IMR-90 (cell line): ENCODE measurements at regions not wholly inside any gene's neighbourhood (a gene's known extent, or its start where the extent isn't known, plus 50 kb on each side); places are given as distances from the start of the nearest gene placed in this dataset.

Experiments used
- ATAC-seq: fragments of 200-7000 bp; cut with Tn5 transposase; 2 replicates; pipeline ENCODE4 v1.9.1; 2020; ENCODE audit warnings: low read depth, mild to moderate bottlenecking, moderate library complexity
- BruUV-seq: library from RNA; stranded (reverse); fragments of 400-500 nt; replicated peaks from 2 replicates; lab custom pipeline; 2021; lab: Mats Ljungman, UMichigan
- CTCF ChIA-PET: fragments of 300-600 bp; formaldehyde crosslinking; extraction: SDS; loops from one replicate; lab custom pipeline; 2021; ENCODE audit warnings: antibody characterized with exemption; lab: Yijun Ruan, JAX
- POLR2A ChIA-PET: fragments of 300-600 bp; sonication (Branson Sonifier 250); formaldehyde crosslinking; loops from one replicate; lab custom pipeline; 2022; ENCODE audit warnings: antibody characterized with exemption; ENCODE audit not compliant: unreplicated experiment; lab: Charles Lee
- DNase-seq: peaks from one replicate; pipeline ENCODE4 v3.0.0; 2013
- H2AFZ ChIP-seq: replicated peaks from 2 replicates; pipeline ENCODE3; 2013; ENCODE audit warnings: low read length, mild to moderate bottlenecking; ENCODE audit not compliant: poor library complexity
- H2AK5ac ChIP-seq: 2 replicates; pipeline ENCODE4 v1.6.1; 2013; ENCODE audit warnings: low read depth, low read length, inconsistent platforms
- H2AK9ac ChIP-seq: replicated peaks from 2 replicates; pipeline ENCODE3; 2013; ENCODE audit warnings: mild to moderate bottlenecking, low read depth, low read length, moderate library complexity; ENCODE audit not compliant: poor library complexity
- H2BK120ac ChIP-seq: 2 replicates; pipeline ENCODE4 v1.6.1; 2013; ENCODE audit warnings: low read depth, low read length, inconsistent platforms
- H2BK15ac ChIP-seq: 3 replicates; pipeline ENCODE4 v1.6.1; 2013; ENCODE audit warnings: low read depth, low read length, inconsistent platforms
- H2BK20ac ChIP-seq: 2 replicates; pipeline ENCODE4 v1.6.1; 2013; ENCODE audit warnings: low read depth, mild to moderate bottlenecking, inconsistent platforms, low read length, moderate library complexity
- H2BK5ac ChIP-seq: 2 replicates; pipeline ENCODE4 v1.6.1; 2013; ENCODE audit warnings: mild to moderate bottlenecking, low read depth, low read length, inconsistent platforms; ENCODE audit not compliant: poor library complexity, severe bottlenecking
- H3K14ac ChIP-seq: replicated peaks from 2 replicates; pipeline ENCODE4 v1.6.1; 2013; ENCODE audit warnings: low read depth, low read length, inconsistent platforms
- H3K18ac ChIP-seq: 2 replicates; pipeline ENCODE4 v1.6.1; 2013; ENCODE audit warnings: low read depth, low read length, control low read depth
- H3K23ac ChIP-seq: 2 replicates; pipeline ENCODE4 v1.6.1; 2013; ENCODE audit warnings: low read depth, low read length, inconsistent platforms
- H3K27ac ChIP-seq: 2 replicates; pipeline ENCODE4 v1.5.1; 2013; ENCODE audit warnings: mild to moderate bottlenecking, control low read depth, low read length; ENCODE audit not compliant: insufficient read depth
- H3K27me3 ChIP-seq: 2 replicates; pipeline ENCODE4 v1.6.1; 2013; ENCODE audit warnings: low read length; ENCODE audit not compliant: control insufficient read depth, insufficient read depth
- H3K36me3 ChIP-seq: 2 replicates; pipeline ENCODE4 v1.6.1; 2013; ENCODE audit warnings: low read length, mixed read lengths; ENCODE audit not compliant: control insufficient read depth, insufficient read depth
- H3K4ac ChIP-seq: 2 replicates; pipeline ENCODE4 v1.6.1; 2013; ENCODE audit warnings: low read depth, low read length, inconsistent platforms
- H3K4me1 ChIP-seq: 2 replicates; pipeline ENCODE4 v1.6.1; 2013; ENCODE audit warnings: low read length, mixed read lengths; ENCODE audit not compliant: control insufficient read depth, insufficient read depth
- H3K4me2 ChIP-seq: 2 replicates; pipeline ENCODE4 v1.6.1; 2013; ENCODE audit warnings: low read depth, mild to moderate bottlenecking, control low read depth, low read length, moderate library complexity
- H3K4me3 ChIP-seq: 2 replicates; pipeline ENCODE4 v1.5.1; 2013; ENCODE audit warnings: low read depth, mild to moderate bottlenecking, control low read depth, low read length, moderate library complexity; ENCODE audit not compliant: insufficient read depth
- H3K56ac ChIP-seq: 2 replicates; pipeline ENCODE4 v1.6.1; 2013; ENCODE audit warnings: low read length, inconsistent platforms; ENCODE audit not compliant: insufficient read depth; ENCODE audit errors: extremely low read depth
- H3K79me1 ChIP-seq, 2 experiments: 2 replicates each; pipeline ENCODE4 v1.6.1; 2013; ENCODE audit warnings: low read length in 2 of 2, inconsistent platforms in 1 of 2, low read depth in 1 of 2
- H3K9ac ChIP-seq: 2 replicates; pipeline ENCODE4 v1.6.1; 2013; ENCODE audit warnings: low read depth, low read length, control low read depth
- H3K9me1 ChIP-seq: 2 replicates; pipeline ENCODE4 v1.6.1; 2013; ENCODE audit warnings: low read length, inconsistent platforms; ENCODE audit not compliant: insufficient read depth
- H3K9me3 ChIP-seq: 2 replicates; pipeline ENCODE4 v1.6.1; 2013; ENCODE audit warnings: low read length; ENCODE audit not compliant: control insufficient read depth, insufficient read depth
- H4K20me1 ChIP-seq: 2 replicates; pipeline ENCODE4 v1.6.1; 2013; ENCODE audit warnings: low read length, inconsistent platforms; ENCODE audit not compliant: insufficient read depth
- H4K5ac ChIP-seq: 2 replicates; pipeline ENCODE4 v1.6.1; 2013; ENCODE audit warnings: mild to moderate bottlenecking, low read depth, low read length, control low read depth
- H4K8ac ChIP-seq, 2 experiments: 2 replicates each; pipeline ENCODE4 v1.6.1; 2013; ENCODE audit warnings: low read depth in 2 of 2, low read length in 2 of 2, control low read depth in 1 of 2, inconsistent platforms in 1 of 2
- H4K91ac ChIP-seq: 2 replicates; pipeline ENCODE4 v1.6.1; 2013; ENCODE audit warnings: low read depth, low read length, inconsistent platforms; ENCODE audit not compliant: insufficient read depth
- BHLHE40 ChIP-seq: fragments of 150-350 bp; IDR thresholded peaks from 2 replicates; pipeline ENCODE4 v1.6.1; 2016; ENCODE audit warnings: mild to moderate bottlenecking, low read depth, low read length
- NFE2L2 ChIP-seq: fragments of 150-350 bp; IDR thresholded peaks from 2 replicates; pipeline ENCODE4 v1.6.1; 2016; ENCODE audit warnings: low read depth, mild to moderate bottlenecking, low read length
- POLR2A ChIP-seq: IDR thresholded peaks from 2 replicates; pipeline ENCODE4 v1.6.1; 2012; ENCODE audit warnings: mild to moderate bottlenecking, low read depth, low read length
- USF2 ChIP-seq: fragments of 150-350 bp; IDR thresholded peaks from 2 replicates; pipeline ENCODE4 v1.6.1; 2017; ENCODE audit warnings: mild to moderate bottlenecking, antibody characterized with exemption, low read length, low read depth
- WGBS, 2 experiments: methylation state at CpG; one replicate each; pipeline versions ENCODE4 v1.1.5 to v1.1.7; 2013; ENCODE audit warnings: missing lambda C conversion rate in 2 of 2; ENCODE audit not compliant: insufficient read length in 1 of 2; ENCODE audit errors: extremely low coverage in 2 of 2; 5-methylcytosine and 5-hydroxymethylcytosine counted together
- dilution Hi-C: fragments of 300-500 bp; cut with HindIII; formaldehyde crosslinking; loops from one replicate; pipeline ENCODE4 v1.14.3; 2018; ENCODE audit warnings: low sequenced_read_pairs; ENCODE audit not compliant: unreplicated experiment
- in situ Hi-C: fragments of 300-500 bp; cut with MboI; formaldehyde crosslinking; loops from 3 replicates; pipeline ENCODE4 v1.14.3; 2019; ENCODE audit warnings: low sequenced_read_pairs, inconsistent platforms, mixed read lengths
- intact Hi-C: fragments of 100-400 bp; cut with micrococcal nuclease; formaldehyde crosslinking; loops from 2 replicates; pipeline ENCODE4 v1.10.0; 2022
- TF ChIP-seq, protein P1 (sequence below): conservative IDR thresholded peaks from 2 replicates; pipeline ENCODE4 v1.5.1; 2012; ENCODE audit warnings: mild to moderate bottlenecking, low read depth, low read length, improper control_type of control experiment
- TF ChIP-seq, protein P2 (sequence below): fragments of 150-350 bp; IDR thresholded peaks from 2 replicates; pipeline ENCODE4 v1.6.1; 2016; ENCODE audit warnings: low read depth, mild to moderate bottlenecking, low read length, moderate library complexity, borderline replicate concordance

- no CpG with 5 or more reads among the region's 4 CpGs for WGBS, 2 experiments
- TF ChIP-seq, protein P1, sequence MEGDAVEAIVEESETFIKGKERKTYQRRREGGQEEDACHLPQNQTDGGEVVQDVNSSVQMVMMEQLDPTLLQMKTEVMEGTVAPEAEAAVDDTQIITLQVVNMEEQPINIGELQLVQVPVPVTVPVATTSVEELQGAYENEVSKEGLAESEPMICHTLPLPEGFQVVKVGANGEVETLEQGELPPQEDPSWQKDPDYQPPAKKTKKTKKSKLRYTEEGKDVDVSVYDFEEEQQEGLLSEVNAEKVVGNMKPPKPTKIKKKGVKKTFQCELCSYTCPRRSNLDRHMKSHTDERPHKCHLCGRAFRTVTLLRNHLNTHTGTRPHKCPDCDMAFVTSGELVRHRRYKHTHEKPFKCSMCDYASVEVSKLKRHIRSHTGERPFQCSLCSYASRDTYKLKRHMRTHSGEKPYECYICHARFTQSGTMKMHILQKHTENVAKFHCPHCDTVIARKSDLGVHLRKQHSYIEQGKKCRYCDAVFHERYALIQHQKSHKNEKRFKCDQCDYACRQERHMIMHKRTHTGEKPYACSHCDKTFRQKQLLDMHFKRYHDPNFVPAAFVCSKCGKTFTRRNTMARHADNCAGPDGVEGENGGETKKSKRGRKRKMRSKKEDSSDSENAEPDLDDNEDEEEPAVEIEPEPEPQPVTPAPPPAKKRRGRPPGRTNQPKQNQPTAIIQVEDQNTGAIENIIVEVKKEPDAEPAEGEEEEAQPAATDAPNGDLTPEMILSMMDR, result no peak
- no peak for TF ChIP-seq USF2
- TF ChIP-seq, protein P2, sequence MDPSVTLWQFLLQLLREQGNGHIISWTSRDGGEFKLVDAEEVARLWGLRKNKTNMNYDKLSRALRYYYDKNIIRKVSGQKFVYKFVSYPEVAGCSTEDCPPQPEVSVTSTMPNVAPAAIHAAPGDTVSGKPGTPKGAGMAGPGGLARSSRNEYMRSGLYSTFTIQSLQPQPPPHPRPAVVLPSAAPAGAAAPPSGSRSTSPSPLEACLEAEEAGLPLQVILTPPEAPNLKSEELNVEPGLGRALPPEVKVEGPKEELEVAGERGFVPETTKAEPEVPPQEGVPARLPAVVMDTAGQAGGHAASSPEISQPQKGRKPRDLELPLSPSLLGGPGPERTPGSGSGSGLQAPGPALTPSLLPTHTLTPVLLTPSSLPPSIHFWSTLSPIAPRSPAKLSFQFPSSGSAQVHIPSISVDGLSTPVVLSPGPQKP, result no peak
- TF ChIP-seq BHLHE40, result no peak
- no peak for TF ChIP-seq POLR2A
- no peak for TF ChIP-seq NFE2L2
- Histone ChIP-seq H2AK9ac (no peak overlapping the region), H3K4me2 (no peak overlapping the region), H3K4me3 (no peak overlapping the region), H3K4me1 (no peaks in the 10 kb centered on the region), H4K8ac (no peak overlapping the region), H3K9ac (no peak overlapping the region), H3K18ac (no peak overlapping the region), H2BK5ac (no peak overlapping the region), H3K36me3 (no peaks in the 10 kb centered on the region), H3K27me3 (no peaks in the 10 kb centered on the region), H2AFZ (no peak overlapping the region), H3K23ac (no peak overlapping the region), H3K9me1 (no peaks in the 10 kb centered on the region), H3K79me1 (no peaks in the 10 kb centered on the region), H3K9me3 (no peaks in the 10 kb centered on the region), H3K56ac (no peak overlapping the region), H2BK15ac (no peak overlapping the region), H4K91ac (no peak overlapping the region), H4K20me1 (no peaks in the 10 kb centered on the region), H3K14ac (no peak overlapping the region), H2BK20ac (no peak overlapping the region), H4K5ac (no peak overlapping the region), H2BK120ac (no peak overlapping the region), H2AK5ac (no peak overlapping the region), H3K27ac (no peak overlapping the region), H3K4ac (no peak overlapping the region)
- no peak for ATAC-seq
- no peak for DNase-seq
- dilution Hi-C loops (no loop called here), intact Hi-C loops (no loop called here), in situ Hi-C loops (no loop called here)
- ChIA-PET CTCF (no interaction called here), POLR2A (no interaction called here)
- no TSS peak for BruUV-seq
Measured at GRCh38 chr14:48253020-48253419, 577.6 kb upstream of the MDGA2 start.
